K562 (cell line): ENCODE measurements at regions not wholly inside any gene's neighbourhood (a gene's known extent, or its start where the extent isn't known, plus 50 kb on each side); places are given as distances from the start of the nearest gene placed in this dataset.

ENCODE experiments used
- MEF2D ChIP-seq: conservative IDR thresholded peaks from 2 replicates; pipeline ENCODE4 v1.6.1; 2016; ENCODE audit warnings: low read depth, missing genetic modification characterization, missing compliant biosample characterization
- MGA ChIP-seq: fragments of 450-650 bp; IDR thresholded peaks from 2 replicates; pipeline ENCODE4 v1.6.1; 2016; ENCODE audit warnings: mild to moderate bottlenecking, moderate library complexity
- PML ChIP-seq: IDR thresholded peaks from 2 replicates; pipeline ENCODE4 v1.6.1; 2012; ENCODE audit warnings: low read length, inconsistent platforms
- ZMIZ1 ChIP-seq, 2 experiments: fragments of 150-350 bp in 1 of 2; IDR thresholded peaks; 2 replicates each; pipeline ENCODE4 v1.6.1; 2012 to 2016; ENCODE audit warnings: low read depth in 2 of 2, low read length in 2 of 2, mild to moderate bottlenecking in 1 of 2, moderate library complexity in 1 of 2

- TF ChIP-seq ZMIZ1 (IDR thresholded peaks at IDR 0.05; ENCODE audit: low read depth in 2 of 2, low read length in 2 of 2) (no peak), MEF2D (no peak), MGA (0 out of 2 replicates have a peak, but pooled peaks have one; percentile 8), PML (no peak)
Measured at GRCh38 chr20:57106692-57107091, 159.7 kb downstream of the BMP7 start (continued).
